ENCODE measurements at regions not wholly inside any gene's neighbourhood (a gene's known extent, or its start where the extent isn't known, plus 50 kb on each side); places are given as distances from the start of the nearest gene placed in this dataset.

- DNase-seq (ENCODE audit: low read depth, low spot score) (no peak), ATAC-seq (no peak), FAIRE-seq (no peak)
- H3K4me1 ChIP-seq (ENCODE audit: control insufficient read depth, insufficient read depth, low read length): no peaks in the 10 kb centered on the region
- no peak overlapping the region for H3K9ac ChIP-seq (ENCODE audit: control insufficient read depth, insufficient read depth, low read length)
- CTCF ChIA-PET: interaction anchor here (1.4 kb wide), 1 partner anchor 9 kb away, joined by 3 read pairs; no protein-coding TSS in a partner anchor
- no peak overlapping the region for H3K4me2 ChIP-seq (ENCODE audit: control insufficient read depth, insufficient read depth)
- H3K9me3 ChIP-seq (replicated peaks; ENCODE audit: control insufficient read depth, insufficient read depth, low read length): no peaks in the 10 kb centered on the region
- intact Hi-C loops (cut with micrococcal nuclease; ENCODE audit: unreplicated experiment): loop anchor here (2.0 kb wide), 1 partner anchor 37 kb away; no protein-coding TSS in a partner anchor
- no peak overlapping the region for H3K4me3 ChIP-seq
- H3K79me2 ChIP-seq (ENCODE audit: control insufficient read depth, insufficient read depth, low read length): no peaks in the 10 kb centered on the region
- RAD21 ChIA-PET (ENCODE audit: unreplicated experiment): no interaction called here
- no peaks in the 10 kb centered on the region for H4K20me1 ChIP-seq (ENCODE audit: control insufficient read depth, insufficient read depth)
- no peaks in the 10 kb centered on the region for H3K27me3 ChIP-seq (replicated peaks in 1 of 2; ENCODE audit: control insufficient read depth in 2 of 2, insufficient read depth in 2 of 2, low read length in 1 of 2)
- SMC1A ChIA-PET (ENCODE audit: uncharacterized antibody, unreplicated experiment): interaction anchor here (1.7 kb wide), 1 partner anchor 22 kb away, joined by 4 read pairs; no protein-coding TSS in a partner anchor
- H2AFZ ChIP-seq (ENCODE audit: control insufficient read depth, low read depth, low read length): no peak overlapping the region
- no TSS peak for BruUV-seq (replicated peaks)
- in situ Hi-C loops (cut with MboI): no loop called here
- POLR2A ChIA-PET: no interaction called here
- H3K36me3 ChIP-seq (ENCODE audit: control insufficient read depth in 2 of 2, insufficient read depth in 2 of 2, low read length in 1 of 2): no peaks in the 10 kb centered on the region
- H3K27ac ChIP-seq (ENCODE audit: control insufficient read depth, insufficient read depth): no peak overlapping the region
- TF ChIP-seq PAX8 (IDR thresholded peaks at IDR 0.05) (no peak), E2F4 (IDR thresholded peaks at IDR 0.05; ENCODE audit: low read depth, low read length) (no peak), BCL3 (IDR thresholded peaks at IDR 0.05; ENCODE audit: borderline replicate concordance, insufficient read depth, low read depth, low read length, poor library complexity, severe bottlenecking) (no peak), CREB1 (IDR thresholded peaks at IDR 0.05; ENCODE audit: low read depth) (no peak), RCOR1 (conservative IDR thresholded peaks at IDR 0.05; ENCODE audit: low read depth, low read length) (no peak), TAF1 (IDR thresholded peaks at IDR 0.05; ENCODE audit: borderline replicate concordance, low read depth, low read length) (no peak), SMAD5 (IDR thresholded peaks at IDR 0.05; ENCODE audit: low read depth) (no peak), NKRF (conservative IDR thresholded peaks at IDR 0.05) (no peak), WRNIP1 (IDR thresholded peaks at IDR 0.05; ENCODE audit: borderline replicate concordance, low read depth, low read length) (no peak), PML (IDR thresholded peaks at IDR 0.05; ENCODE audit: low read length) (no peak), IRF5 (IDR thresholded peaks at IDR 0.05; ENCODE audit: borderline replicate concordance) (no peak), SMAD1 (IDR thresholded peaks at IDR 0.05; ENCODE audit: low read depth, partially characterized antibody) (no peak), ZNF592 (IDR thresholded peaks at IDR 0.05) (no peak), ZZZ3 (IDR thresholded peaks at IDR 0.05; ENCODE audit: control insufficient read depth, insufficient read length, low read depth) (no peak), TBL1XR1 (IDR thresholded peaks at IDR 0.05; ENCODE audit: low read depth, low read length) (no peak), IRF4 (IDR thresholded peaks at IDR 0.05; ENCODE audit: low read depth, low read length) (no peak)
Measured at GRCh38 chr4:137677863-137678262, 145.6 kb upstream of the PCDH18 start.

All from GM12878 (cell line).